Trophoblast cell (in vitro differentiated cells and primary cell): ENCODE measurements at regions not wholly inside any gene's neighbourhood (a gene's known extent, or its start where the extent isn't known, plus 50 kb on each side); places are given as distances from the start of the nearest gene placed in this dataset.

Source experiments
- DNase-seq, 2 donors: peaks; one replicate each; pipeline ENCODE4 v3.0.0-alpha.2; 2016
- H2AFZ ChIP-seq: 2 replicates; pipeline ENCODE4 v1.6.1; 2013; ENCODE audit warnings: low read length, moderate library complexity, mild to moderate bottlenecking; ENCODE audit not compliant: insufficient read depth, poor library complexity
- H2AK5ac ChIP-seq: 2 replicates; pipeline ENCODE4 v1.6.1; 2013; ENCODE audit warnings: mild to moderate bottlenecking, low read length
- H2BK120ac ChIP-seq: 2 replicates; pipeline ENCODE4 v1.6.1; 2013; ENCODE audit warnings: low read length, mild to moderate bottlenecking, moderate library complexity; ENCODE audit not compliant: insufficient read depth, poor library complexity
- H2BK12ac ChIP-seq: 2 replicates; pipeline ENCODE4 v1.6.1; 2013; ENCODE audit warnings: mild to moderate bottlenecking, low read length, moderate library complexity
- H2BK5ac ChIP-seq: 2 replicates; pipeline ENCODE4 v1.6.1; 2013; ENCODE audit warnings: low read length, low read depth, moderate library complexity, mild to moderate bottlenecking; ENCODE audit not compliant: poor library complexity
- H3K14ac ChIP-seq: 2 replicates; pipeline ENCODE4 v1.6.1; 2013; ENCODE audit warnings: mild to moderate bottlenecking, low read length
- H3K18ac ChIP-seq: 2 replicates; pipeline ENCODE4 v1.6.1; 2013; ENCODE audit warnings: mild to moderate bottlenecking, low read length
- H3K23ac ChIP-seq: 2 replicates; pipeline ENCODE4 v1.6.1; 2013; ENCODE audit warnings: low read length
- H3K27ac ChIP-seq: 2 replicates; pipeline ENCODE4 v1.5.1; 2013; ENCODE audit warnings: low read depth, mild to moderate bottlenecking, inconsistent platforms, low read length, moderate library complexity
- H3K27me3 ChIP-seq: 2 replicates; pipeline ENCODE4 v1.6.1; 2013; ENCODE audit warnings: inconsistent platforms, mild to moderate bottlenecking, low read length, moderate library complexity; ENCODE audit not compliant: insufficient read depth
- H3K36me3 ChIP-seq, 2 experiments: 1 replicate in 1 of 2; 2 replicates in 1 of 2; pipeline ENCODE4 v1.6.1; 2013; ENCODE audit warnings: low read length in 2 of 2, mild to moderate bottlenecking in 2 of 2, moderate library complexity in 1 of 2; ENCODE audit not compliant: insufficient read depth in 2 of 2, control insufficient read depth in 1 of 2
- H3K4ac ChIP-seq: 2 replicates; pipeline ENCODE4 v1.6.1; 2013; ENCODE audit warnings: low read depth, mild to moderate bottlenecking, low read length, moderate library complexity
- H3K4me1 ChIP-seq, 2 experiments: 1 replicate in 1 of 2; 2 replicates in 1 of 2; pipeline ENCODE4 v1.6.1; 2013; ENCODE audit warnings: low read length in 2 of 2, mild to moderate bottlenecking in 2 of 2, moderate library complexity in 1 of 2; ENCODE audit not compliant: insufficient read depth in 2 of 2, control insufficient read depth in 1 of 2
- H3K4me2 ChIP-seq: 2 replicates; pipeline ENCODE4 v1.6.1; 2013; ENCODE audit warnings: inconsistent platforms, mild to moderate bottlenecking, low read length, moderate library complexity
- H3K4me3 ChIP-seq: 2 replicates; pipeline ENCODE4 v1.5.1; 2013; ENCODE audit warnings: mild to moderate bottlenecking, low read depth, low read length, inconsistent platforms
- H3K79me1 ChIP-seq: one replicate; pipeline ENCODE4 v1.6.1; 2013; ENCODE audit warnings: low read length
- H3K79me2 ChIP-seq: 2 replicates; pipeline ENCODE4 v1.6.1; 2013; ENCODE audit warnings: low read length, mild to moderate bottlenecking; ENCODE audit not compliant: control insufficient read depth, insufficient read depth, poor library complexity
- H3K9ac ChIP-seq: 2 replicates; pipeline ENCODE4 v1.6.1; 2013; ENCODE audit warnings: mild to moderate bottlenecking, low read length
- H3K9me3 ChIP-seq: 2 replicates; pipeline ENCODE4 v1.6.1; 2013; ENCODE audit warnings: low read depth, mild to moderate bottlenecking, control low read depth, inconsistent platforms, low read length; ENCODE audit not compliant: insufficient read depth
- H4K12ac ChIP-seq: 2 replicates; pipeline ENCODE4 v1.6.1; 2013; ENCODE audit warnings: low read depth, mild to moderate bottlenecking, low read length, moderate library complexity
- H4K8ac ChIP-seq: 2 replicates; pipeline ENCODE4 v1.6.1; 2013; ENCODE audit warnings: low read depth, mild to moderate bottlenecking, low read length, moderate library complexity
- H4K91ac ChIP-seq: one replicate; pipeline ENCODE4 v1.6.1; 2013; ENCODE audit warnings: low read depth, mild to moderate bottlenecking, low read length, moderate library complexity
- WGBS: extraction: QIAGEN DNeasy Blood & Tissue Kit; methylation state at CpG from one replicate; pipeline ENCODE4 v1.1.7; 2013; ENCODE audit warnings: missing lambda C conversion rate; ENCODE audit not compliant: insufficient read length, insufficient coverage; ENCODE audit errors: extremely low coverage; 5-methylcytosine and 5-hydroxymethylcytosine counted together

DNA sequence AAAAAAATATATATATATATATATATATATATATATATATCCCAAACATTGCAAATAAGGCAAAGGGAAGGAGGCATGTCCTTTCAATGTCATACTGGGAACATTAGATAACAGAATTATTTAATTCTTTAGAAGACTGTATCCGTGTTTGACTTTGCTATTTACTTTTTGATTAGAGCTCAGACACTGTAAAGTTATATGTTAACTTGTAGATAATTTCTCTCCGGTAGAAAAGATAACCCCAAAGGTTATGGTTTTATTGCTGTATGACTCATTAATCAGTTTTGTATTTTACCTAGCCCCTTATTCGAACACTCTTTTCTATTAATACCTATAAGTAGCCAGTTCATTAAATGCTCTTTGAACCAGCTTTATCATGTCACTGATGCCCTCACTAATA, 150.6 kb upstream of the DUSP21 start:
- Histone ChIP-seq H2AFZ (no peak overlapping the region), H3K27ac (no peak overlapping the region), H3K36me3 (no peaks in the 10 kb centered on the region), H3K79me2 (no peaks in the 10 kb centered on the region), H4K12ac (no peak overlapping the region), H4K91ac (no peak overlapping the region), H3K4ac (no peak overlapping the region), H4K8ac (no peak overlapping the region), H2AK5ac (no peak overlapping the region), H3K18ac (no peak overlapping the region), H3K9me3 (no peaks in the 10 kb centered on the region), H3K4me1 (no peaks in the 10 kb centered on the region), H3K4me2 (no peak overlapping the region), H3K14ac (no peak overlapping the region), H2BK12ac (no peak overlapping the region), H3K79me1 (no peaks in the 10 kb centered on the region), H2BK120ac (no peak overlapping the region), H3K4me3 (no peak overlapping the region), H3K9ac (no peak overlapping the region), H3K27me3 (no peaks in the 10 kb centered on the region), H2BK5ac (no peak overlapping the region), H3K23ac (no peak overlapping the region)
- DNase-seq: no peak
- no CpG with 5 or more reads among the region's 3 CpGs for WGBS

- WGBS: no CpG with 5 or more reads among the region's 2 CpGs
- H2BK120ac ChIP-seq: no peak overlapping the region
- H3K27ac ChIP-seq: no peak overlapping the region
- H2AK5ac ChIP-seq: no peak overlapping the region
- no peak overlapping the region for H4K12ac ChIP-seq
- H2AFZ ChIP-seq: no peak overlapping the region
- no peaks in the 10 kb centered on the region for H3K36me3 ChIP-seq
- H3K9me3 ChIP-seq: no peaks in the 10 kb centered on the region
- H3K14ac ChIP-seq: no peak overlapping the region
- no peak overlapping the region for H3K18ac ChIP-seq
- no peaks in the 10 kb centered on the region for H3K4me1 ChIP-seq
- no peak overlapping the region for H4K91ac ChIP-seq
- H4K8ac ChIP-seq: no peak overlapping the region
- H3K79me2 ChIP-seq: no peaks in the 10 kb centered on the region
- H3K4me3 ChIP-seq: no peak overlapping the region
- H3K23ac ChIP-seq: no peak overlapping the region
- no peak overlapping the region for H3K4me2 ChIP-seq
- no peaks in the 10 kb centered on the region for H3K79me1 ChIP-seq
- no peak overlapping the region for H3K4ac ChIP-seq
- H3K9ac ChIP-seq: no peak overlapping the region
- no peaks in the 10 kb centered on the region for H3K27me3 ChIP-seq
- H2BK12ac ChIP-seq: no peak overlapping the region
- H2BK5ac ChIP-seq: no peak overlapping the region
- no peak for DNase-seq
Measured at GRCh38 chrX:44690129-44690528, 147.5 kb upstream of the FUNDC1 start.

GRCh38 chrX:44675362-44676024, 132.8 kb upstream of the FUNDC1 start:
- WGBS: no CpG with 5 or more reads among the region's 10 CpGs

DNA sequence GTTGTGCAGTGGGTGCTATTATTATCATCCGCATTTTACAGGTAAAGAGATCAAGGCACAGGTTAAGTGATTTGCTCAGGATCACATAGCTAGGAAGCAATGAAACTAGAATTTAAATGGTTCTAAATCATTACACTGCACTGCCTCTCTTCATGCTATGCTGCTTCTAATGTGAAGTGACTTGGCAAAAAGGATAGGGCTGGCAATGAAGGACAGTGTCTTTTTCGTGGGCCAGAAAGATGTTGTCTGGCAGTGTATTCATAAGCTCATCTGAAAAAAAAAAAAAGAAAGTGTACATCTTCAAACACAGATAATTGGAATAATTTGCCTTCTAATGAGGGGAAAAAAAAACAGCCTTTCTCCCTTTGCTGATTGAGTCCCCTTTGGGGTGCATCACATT, 132.2 kb upstream of the FUNDC1 start:
- Histone ChIP-seq H3K79me1 (no peaks in the 10 kb centered on the region), H3K79me2 (no peaks in the 10 kb centered on the region), H3K23ac (no peak overlapping the region), H3K18ac (no peak overlapping the region), H3K4me3 (no peak overlapping the region), H4K8ac (no peak overlapping the region), H3K36me3 (no peaks in the 10 kb centered on the region), H3K14ac (no peak overlapping the region), H3K4me1 (no peaks in the 10 kb centered on the region), H4K91ac (no peak overlapping the region), H3K27me3 (no peaks in the 10 kb centered on the region), H2AK5ac (no peak overlapping the region), H3K9me3 (no peaks in the 10 kb centered on the region), H3K27ac (no peak overlapping the region), H2BK5ac (no peak overlapping the region), H4K12ac (no peak overlapping the region), H2AFZ (no peak overlapping the region), H2BK12ac (no peak overlapping the region), H2BK120ac (no peak overlapping the region), H3K9ac (no peak overlapping the region), H3K4me2 (no peak overlapping the region), H3K4ac (no peak overlapping the region)
- no peak for DNase-seq
- WGBS: no CpG with 5 or more reads among the region's 2 CpGs

More at GRCh38 chrX:44675362-44676024, 132.8 kb upstream of the FUNDC1 start:
- no peak overlapping the region for H4K91ac ChIP-seq
- no peaks in the 10 kb centered on the region for H3K79me2 ChIP-seq
- H2BK12ac ChIP-seq: no peak overlapping the region
- H3K4me1 ChIP-seq: no peaks in the 10 kb centered on the region
- DNase-seq: no peak
- no peak overlapping the region for H3K4me3 ChIP-seq
- no peak overlapping the region for H4K8ac ChIP-seq
- no peak overlapping the region for H3K27ac ChIP-seq
- no peak overlapping the region for H3K23ac ChIP-seq
- H2BK5ac ChIP-seq: no peak overlapping the region
- H2BK120ac ChIP-seq: no peak overlapping the region
- H3K18ac ChIP-seq: no peak overlapping the region
- H3K9ac ChIP-seq: no peak overlapping the region
- no peak overlapping the region for H3K14ac ChIP-seq
- H3K9me3 ChIP-seq: no peaks in the 10 kb centered on the region
- H3K79me1 ChIP-seq: no peaks in the 10 kb centered on the region
- no peaks in the 10 kb centered on the region for H3K36me3 ChIP-seq
- H2AFZ ChIP-seq: no peak overlapping the region
- H4K12ac ChIP-seq: no peak overlapping the region
- no peak overlapping the region for H2AK5ac ChIP-seq
- no peak overlapping the region for H3K4ac ChIP-seq
- H3K27me3 ChIP-seq: no peaks in the 10 kb centered on the region
- no peak overlapping the region for H3K4me2 ChIP-seq
